ENCODE measurements at regions not wholly inside any gene's neighbourhood (a gene's known extent, or its start where the extent isn't known, plus 50 kb on each side); places are given as distances from the start of the nearest gene placed in this dataset.
A peak's percentile ranks its signal among the peaks of the same experiment; 100 is the strongest.

DNA sequence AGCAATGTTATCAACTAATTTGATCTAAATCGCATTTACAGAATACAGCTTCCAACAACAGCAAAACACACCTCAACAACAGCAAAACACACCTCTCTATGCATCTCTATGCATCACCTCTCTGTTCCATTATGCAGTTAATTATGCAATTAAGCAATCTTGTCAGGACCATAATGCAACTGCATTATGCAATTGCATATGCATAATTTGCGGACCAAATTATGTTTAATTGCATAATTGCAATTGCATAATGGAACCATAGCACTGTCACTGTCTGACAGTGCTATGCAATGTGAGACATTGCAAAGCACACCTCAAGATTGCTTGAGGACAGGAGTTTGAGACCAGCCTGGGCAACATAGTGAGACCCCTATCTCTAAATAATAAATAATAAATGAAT is 80.4 kb upstream of the PRSS3 start:
- 95% methylated on average over 2 of the region's 2 CpGs for WGBS
- Histone ChIP-seq H3K27me3 (replicated peaks; ENCODE audit: insufficient read depth) (no peaks in the 10 kb centered on the region), H3K27ac (no peak overlapping the region), H3K9me3 (no peaks in the 10 kb centered on the region), H3K4me3 (no peak overlapping the region), H3K36me3 (no peaks in the 10 kb centered on the region), H3K4me1 (replicated peaks) (peaks cover 4% of the 10 kb centered on the region)
- no peak for TF ChIP-seq POLR2AphosphoS5 (IDR thresholded peaks at IDR 0.05)
- no peak for TF ChIP-seq POLR2A (IDR thresholded peaks at IDR 0.05)
- TF ChIP-seq, protein P1, sequence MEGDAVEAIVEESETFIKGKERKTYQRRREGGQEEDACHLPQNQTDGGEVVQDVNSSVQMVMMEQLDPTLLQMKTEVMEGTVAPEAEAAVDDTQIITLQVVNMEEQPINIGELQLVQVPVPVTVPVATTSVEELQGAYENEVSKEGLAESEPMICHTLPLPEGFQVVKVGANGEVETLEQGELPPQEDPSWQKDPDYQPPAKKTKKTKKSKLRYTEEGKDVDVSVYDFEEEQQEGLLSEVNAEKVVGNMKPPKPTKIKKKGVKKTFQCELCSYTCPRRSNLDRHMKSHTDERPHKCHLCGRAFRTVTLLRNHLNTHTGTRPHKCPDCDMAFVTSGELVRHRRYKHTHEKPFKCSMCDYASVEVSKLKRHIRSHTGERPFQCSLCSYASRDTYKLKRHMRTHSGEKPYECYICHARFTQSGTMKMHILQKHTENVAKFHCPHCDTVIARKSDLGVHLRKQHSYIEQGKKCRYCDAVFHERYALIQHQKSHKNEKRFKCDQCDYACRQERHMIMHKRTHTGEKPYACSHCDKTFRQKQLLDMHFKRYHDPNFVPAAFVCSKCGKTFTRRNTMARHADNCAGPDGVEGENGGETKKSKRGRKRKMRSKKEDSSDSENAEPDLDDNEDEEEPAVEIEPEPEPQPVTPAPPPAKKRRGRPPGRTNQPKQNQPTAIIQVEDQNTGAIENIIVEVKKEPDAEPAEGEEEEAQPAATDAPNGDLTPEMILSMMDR (IDR thresholded peaks at IDR 0.05), result no peak
- intact Hi-C loops (cut with DNase I), result no loop called here
- no peak for DNase-seq (ENCODE audit: low spot score)

DNA sequence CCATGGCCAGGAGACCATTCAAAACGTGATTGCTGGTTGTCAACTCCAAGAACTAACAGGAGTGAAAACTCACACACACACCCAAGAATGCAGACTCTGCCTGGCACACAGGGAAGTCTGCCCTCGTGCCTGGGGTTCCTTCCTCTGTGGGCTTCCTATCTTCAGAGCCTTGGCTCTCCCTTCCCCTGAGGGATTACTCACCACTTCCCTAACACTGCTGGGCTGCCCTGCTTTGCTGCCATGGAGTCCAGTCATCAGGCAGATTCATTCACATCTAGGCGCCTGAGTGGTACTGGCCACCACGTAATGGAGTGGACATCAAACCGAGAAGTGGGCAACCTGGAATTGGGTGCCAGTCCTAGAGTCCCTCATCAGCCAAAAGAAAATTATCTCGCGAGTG is 76.4 kb upstream of the PRSS3 start:
- TF ChIP-seq POLR2AphosphoS5 (IDR thresholded peaks at IDR 0.05), result no peak
- TF ChIP-seq, protein P1 (IDR thresholded peaks at IDR 0.05), result no peak
- TF ChIP-seq POLR2A (IDR thresholded peaks at IDR 0.05), result no peak
- Histone ChIP-seq H3K27me3 (replicated peaks; ENCODE audit: insufficient read depth) (no peaks in the 10 kb centered on the region), H3K4me1 (replicated peaks) (peaks cover 4% of the 10 kb centered on the region), H3K36me3 (no peaks in the 10 kb centered on the region), H3K9me3 (no peaks in the 10 kb centered on the region), H3K27ac (no peak overlapping the region), H3K4me3 (no peak overlapping the region)
- intact Hi-C loops (cut with DNase I), result no loop called here
- DNase-seq (ENCODE audit: low spot score), result no peak
- 91% methylated on average over 7 of the region's 7 CpGs for WGBS

DNA sequence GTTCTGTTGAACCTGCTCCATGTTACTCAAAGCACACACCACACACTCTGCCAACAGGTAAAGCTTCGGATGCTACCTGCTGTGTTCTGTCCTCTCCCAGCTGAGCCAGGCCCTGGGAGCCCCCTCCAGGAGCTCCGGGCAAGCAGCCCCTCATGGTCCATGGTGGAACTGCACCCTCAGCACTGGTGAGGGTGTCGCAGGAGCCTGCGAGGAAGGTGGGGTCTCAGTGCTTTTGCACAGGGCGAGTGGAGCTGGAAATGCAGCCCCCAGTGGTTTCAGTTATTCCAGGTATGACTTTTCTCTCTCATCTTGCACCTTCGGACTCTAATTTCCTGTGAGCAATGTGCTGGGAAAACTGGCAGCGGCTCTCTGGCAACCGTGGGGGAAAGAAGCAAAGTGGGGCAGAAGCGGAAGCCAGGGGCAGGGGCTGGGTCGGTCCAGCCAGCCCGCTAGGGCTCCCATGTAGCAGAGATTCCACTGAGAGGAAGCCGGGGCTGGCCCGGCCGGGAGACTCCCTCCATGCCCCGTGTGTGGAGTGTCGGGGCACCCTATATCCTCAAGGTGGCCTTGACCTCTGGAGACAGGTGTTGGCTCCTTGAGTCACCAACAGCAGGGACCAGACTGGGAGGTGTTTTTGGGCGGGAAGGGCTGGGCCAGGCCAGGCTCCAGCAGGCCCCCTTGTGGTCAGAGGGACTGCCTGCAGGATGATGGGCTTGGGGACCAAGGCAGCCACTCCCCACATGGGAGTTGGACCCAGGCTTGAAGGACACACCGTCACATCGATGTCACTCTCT is 75.6 kb upstream of the PRSS3 start:
- H3K4me3 ChIP-seq, result no peak overlapping the region
- WGBS, result 70% methylated on average over 18 of the region's 19 CpGs
- H3K4me1 ChIP-seq (replicated peaks), result peaks cover 4% of the 10 kb centered on the region
- no peaks in the 10 kb centered on the region for H3K27me3 ChIP-seq (replicated peaks; ENCODE audit: insufficient read depth)
- intact Hi-C loops (cut with DNase I), result no loop called here
- no peaks in the 10 kb centered on the region for H3K9me3 ChIP-seq
- no peak for TF ChIP-seq POLR2A (IDR thresholded peaks at IDR 0.05)
- no peak for TF ChIP-seq POLR2AphosphoS5 (IDR thresholded peaks at IDR 0.05)
- TF ChIP-seq, protein P1 (IDR thresholded peaks at IDR 0.05), result peak in 2 of 4 experiments; percentile 13 to 40
- H3K36me3 ChIP-seq, result no peaks in the 10 kb centered on the region
- no peak overlapping the region for H3K27ac ChIP-seq
- no peak for DNase-seq (ENCODE audit: low spot score)

DNA sequence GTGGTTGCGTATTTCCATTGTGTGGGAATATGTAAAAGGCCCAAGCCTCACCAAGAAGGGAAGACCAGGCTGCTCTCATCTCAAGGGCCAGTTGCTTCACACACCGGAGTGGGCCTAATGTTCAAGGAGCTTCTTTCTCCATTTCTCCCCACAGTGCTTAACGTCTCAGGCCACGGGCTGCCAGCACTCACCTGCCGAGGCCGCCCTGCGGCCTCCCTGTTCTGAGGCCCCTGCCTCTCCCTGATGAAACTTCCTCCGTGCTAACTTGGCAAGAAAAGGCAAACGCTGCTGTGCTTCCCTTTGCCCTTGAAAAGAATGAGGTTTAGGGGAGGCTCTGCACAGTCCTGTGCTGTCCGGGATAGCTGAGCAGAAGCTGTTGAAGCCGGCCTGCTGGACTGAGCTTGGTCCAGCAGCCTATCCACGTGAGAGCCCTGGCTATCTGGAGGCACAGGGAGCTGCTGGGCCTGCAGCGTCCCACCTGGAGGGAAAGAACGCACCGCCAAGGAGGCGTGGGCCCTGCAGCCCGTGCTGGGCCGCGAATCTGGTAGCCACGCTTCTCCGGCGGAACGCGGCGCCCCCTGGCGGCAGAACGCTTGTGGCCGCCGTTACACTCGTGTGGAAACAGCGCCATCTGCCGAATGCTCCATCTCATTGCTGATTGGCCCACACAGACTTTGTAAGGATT is 73.5 kb upstream of the PRSS3 start:
- DNase-seq (ENCODE audit: low spot score), result peak; percentile 83
- H3K4me3 ChIP-seq, result no peak overlapping the region
- no peaks in the 10 kb centered on the region for H3K9me3 ChIP-seq
- intact Hi-C loops (cut with DNase I), result loop anchor here (2.0 kb wide), 1 partner anchor 99 kb away; no protein-coding TSS in a partner anchor
- H3K36me3 ChIP-seq, result no peaks in the 10 kb centered on the region
- H3K4me1 ChIP-seq (replicated peaks), result peaks cover 4% of the 10 kb centered on the region
- no peak overlapping the region for H3K27ac ChIP-seq
- WGBS, result 30% methylated on average over 27 of the region's 32 CpGs
- H3K27me3 ChIP-seq (replicated peaks; ENCODE audit: insufficient read depth), result no peaks in the 10 kb centered on the region
- TF ChIP-seq, protein P1 (IDR thresholded peaks at IDR 0.05), result peak; percentile 98 to 100 (median 100)
- TF ChIP-seq POLR2AphosphoS5 (IDR thresholded peaks at IDR 0.05) (peak; percentile 81), POLR2A (IDR thresholded peaks at IDR 0.05) (no peak)
